Fibroblast of lung (primary cell): ENCODE measurements at regions not wholly inside any gene's neighbourhood (a gene's known extent, or its start where the extent isn't known, plus 50 kb on each side); places are given as distances from the start of the nearest gene placed in this dataset.
A peak's percentile ranks its signal among the peaks of the same experiment; 100 is the strongest.

ENCODE experiments used
- DNase-seq, 2 donors: peaks; one replicate each; pipeline versions ENCODE4 v3.0.0 to v3.0.0-alpha.2; 2010; ENCODE audit warnings: low read depth in 2 of 2
- H2AFZ ChIP-seq: 2 replicates; pipeline ENCODE4 v1.5.1; 2012; ENCODE audit warnings: low read length, control low read depth, inconsistent platforms
- H3K27ac ChIP-seq: 2 replicates; pipeline ENCODE4 v1.5.1; 2011; ENCODE audit warnings: low read length, control low read depth; ENCODE audit not compliant: insufficient read depth
- H3K27me3 ChIP-seq: 2 replicates; pipeline ENCODE4 v1.5.1; 2011; ENCODE audit warnings: mild to moderate bottlenecking, low read length; ENCODE audit not compliant: control insufficient read depth, insufficient read depth
- H3K36me3 ChIP-seq: 2 replicates; pipeline ENCODE4 v1.5.1; 2011; ENCODE audit warnings: low read length; ENCODE audit not compliant: control insufficient read depth, insufficient read depth
- H3K4me1 ChIP-seq: 2 replicates; pipeline ENCODE4 v1.5.1; 2011; ENCODE audit warnings: low read length; ENCODE audit not compliant: control insufficient read depth, insufficient read depth; ENCODE audit errors: extremely low read depth
- H3K4me2 ChIP-seq: 2 replicates; pipeline ENCODE4 v1.5.1; 2011; ENCODE audit warnings: low read length, control low read depth; ENCODE audit not compliant: insufficient read depth; ENCODE audit errors: extremely low read depth
- H3K4me3 ChIP-seq, 4 experiments: fragments of 200-600 bp in 1 of 4; sonication (generic) in 1 of 4; replicated peaks in 1 of 4; 2 replicates each; pipeline ENCODE4 v1.5.1; 2011 to 2016; ENCODE audit warnings: low read length in 4 of 4, low read depth in 3 of 4, mild to moderate bottlenecking in 3 of 4, control low read depth in 2 of 4, inconsistent platforms in 1 of 4, mixed read lengths in 1 of 4; ENCODE audit not compliant: insufficient read depth in 1 of 4; ENCODE audit errors: control extremely low read depth in 1 of 4
- H3K79me2 ChIP-seq: 2 replicates; pipeline ENCODE4 v1.5.1; 2012; ENCODE audit warnings: mild to moderate bottlenecking, low read length, inconsistent platforms; ENCODE audit not compliant: control insufficient read depth, insufficient read depth
- H3K9ac ChIP-seq: 2 replicates; pipeline ENCODE4 v1.5.1; 2011; ENCODE audit warnings: mild to moderate bottlenecking, low read length, control low read depth; ENCODE audit not compliant: insufficient read depth
- H3K9me3 ChIP-seq: 2 replicates; pipeline ENCODE4 v1.5.1; 2012; ENCODE audit warnings: low read depth, low read length; ENCODE audit not compliant: control insufficient read depth, insufficient read depth
- H4K20me1 ChIP-seq: 2 replicates; pipeline ENCODE4 v1.5.1; 2011; ENCODE audit warnings: low read length; ENCODE audit not compliant: control insufficient read depth, insufficient read depth; ENCODE audit errors: extremely low read depth
- CTCF ChIP-seq, 2 donors: IDR thresholded peaks in 1 of 2; conservative IDR thresholded peaks in 1 of 2; 1 replicate in 1 of 2; 2 replicates in 1 of 2; pipeline ENCODE4 v1.5.1; 2011 to 2012; ENCODE audit warnings: low read length in 2 of 2, control low read depth in 1 of 2, inconsistent platforms in 1 of 2, low read depth in 1 of 2, mild to moderate bottlenecking in 1 of 2
- EZH2 ChIP-seq: IDR thresholded peaks from 2 replicates; pipeline ENCODE4 v1.5.1; 2012; ENCODE audit warnings: low read length, control low read depth, mild to moderate bottlenecking; ENCODE audit errors: missing control alignments

- DNase-seq, result peak in 1 of 2 donors; percentile 14
- no peak for TF ChIP-seq EZH2
- TF ChIP-seq CTCF (conservative IDR thresholded peaks at IDR 0.05 in 1 of 2, IDR thresholded peaks at IDR 0.05 in 1 of 2; ENCODE audit: low read depth in 1 of 2, low read length in 2 of 2), result no peak
- Histone ChIP-seq H3K27ac (no peak overlapping the region), H3K4me3 (no peak overlapping the region), H3K36me3 (no peaks in the 10 kb centered on the region), H3K4me2 (no peak overlapping the region), H3K9me3 (no peaks in the 10 kb centered on the region), H3K9ac (no peak overlapping the region), H3K27me3 (no peaks in the 10 kb centered on the region), H3K4me1 (no peaks in the 10 kb centered on the region), H3K79me2 (no peaks in the 10 kb centered on the region), H2AFZ (no peak overlapping the region), H4K20me1 (no peaks in the 10 kb centered on the region)
Observed at GRCh38 chr20:39954621-39955020, 734.4 kb downstream of the MAFB start.

- Histone ChIP-seq H4K20me1 (no peaks in the 10 kb centered on the region), H2AFZ (no peak overlapping the region), H3K4me2 (no peak overlapping the region), H3K79me2 (no peaks in the 10 kb centered on the region), H3K9me3 (no peaks in the 10 kb centered on the region), H3K4me1 (no peaks in the 10 kb centered on the region), H3K27me3 (no peaks in the 10 kb centered on the region), H3K36me3 (no peaks in the 10 kb centered on the region), H3K9ac (no peak overlapping the region), H3K4me3 (no peak overlapping the region), H3K27ac (no peak overlapping the region)
- TF ChIP-seq EZH2 (no peak), CTCF (conservative IDR thresholded peaks at IDR 0.05 in 1 of 2, IDR thresholded peaks at IDR 0.05 in 1 of 2; ENCODE audit: low read depth in 1 of 2, low read length in 2 of 2) (no peak)
- no peak for DNase-seq
Observed at GRCh38 chr20:39946931-39947330, 742.1 kb downstream of the MAFB start.

GRCh38 chr20:39946053-39946810 lies 742.8 kb downstream of the MAFB start:
- Histone ChIP-seq H3K79me2 (no peaks in the 10 kb centered on the region), H3K4me2 (no peak overlapping the region), H3K4me1 (no peaks in the 10 kb centered on the region), H3K9ac (no peak overlapping the region), H2AFZ (no peak overlapping the region), H3K4me3 (no peak overlapping the region), H3K27me3 (no peaks in the 10 kb centered on the region), H3K36me3 (no peaks in the 10 kb centered on the region), H3K27ac (no peak overlapping the region), H3K9me3 (no peaks in the 10 kb centered on the region), H4K20me1 (no peaks in the 10 kb centered on the region)
- DNase-seq, result no peak
- TF ChIP-seq EZH2 (no peak), CTCF (conservative IDR thresholded peaks at IDR 0.05 in 1 of 2, IDR thresholded peaks at IDR 0.05 in 1 of 2; ENCODE audit: low read depth in 1 of 2, low read length in 2 of 2) (no peak)
